Uterus (tissue), 2 donors: ENCODE measurements at regions not wholly inside any gene's neighbourhood (a gene's known extent, or its start where the extent isn't known, plus 50 kb on each side); places are given as distances from the start of the nearest gene placed in this dataset.

ENCODE experiments used
- CTCF ChIP-seq, 4 experiments: fragments of 200-600 bp in 2 of 4; fragments of 450-650 bp in 2 of 4; sonication (generic) in 2 of 4; IDR thresholded peaks; one replicate each; pipeline ENCODE4 v1.5.1; 2016 to 2019; ENCODE audit warnings: antibody characterized with exemption in 4 of 4, mild to moderate bottlenecking in 2 of 4, moderate library complexity in 1 of 4
- POLR2A ChIP-seq, 2 donors: fragments of 450-650 bp; IDR thresholded peaks; one replicate each; pipeline ENCODE4 v1.6.1; 2016; ENCODE audit warnings: antibody characterized with exemption in 2 of 2, mild to moderate bottlenecking in 1 of 2, moderate library complexity in 1 of 2

GRCh38 chr10:124325633-124325914 lies 93.1 kb downstream of the OAT start:
- no peak for TF ChIP-seq POLR2A (IDR thresholded peaks at IDR 0.05)
- no peak for TF ChIP-seq CTCF (IDR thresholded peaks at IDR 0.05)
